ENCODE measurements at regions not wholly inside any gene's neighbourhood (a gene's known extent, or its start where the extent isn't known, plus 50 kb on each side); places are given as distances from the start of the nearest gene placed in this dataset.

DNA sequence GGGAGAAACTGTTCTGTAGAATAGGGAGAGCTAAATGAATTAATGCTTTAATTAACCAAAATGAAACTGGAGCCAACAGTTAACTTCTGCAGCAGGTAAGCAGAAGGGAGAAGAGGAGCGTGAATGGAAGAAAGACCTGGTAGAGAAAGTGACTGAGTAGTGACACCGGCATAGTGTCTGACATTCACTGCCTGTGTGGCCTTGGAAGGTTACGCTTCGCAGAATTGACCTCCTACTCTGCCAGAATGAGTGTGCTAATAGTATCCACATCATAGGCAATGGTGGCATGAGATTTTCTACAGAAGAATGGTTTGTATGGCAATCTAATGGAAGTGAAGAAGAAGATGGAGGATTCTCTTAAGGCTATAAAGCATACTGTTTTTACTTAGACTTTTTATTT lies 614.4 kb downstream of the CPS1 start:
- no peak for FAIRE-seq
- no peaks in the 10 kb centered on the region for H4K20me1 ChIP-seq (ENCODE audit: control insufficient read depth, extremely low read depth, insufficient read depth, low read length)
- H3K9ac ChIP-seq (ENCODE audit: control insufficient read depth, extremely low read depth, insufficient read depth, low read length) = no peak overlapping the region
- no peak overlapping the region for H3K27ac ChIP-seq (ENCODE audit: control insufficient read depth, insufficient read depth, low read length)
- no peak overlapping the region for H2AFZ ChIP-seq (ENCODE audit: control insufficient read depth, low read length)
- H3K4me2 ChIP-seq (ENCODE audit: control insufficient read depth, extremely low read depth, insufficient read depth, low read depth, low read length) = no peak overlapping the region
- H3K9me1 ChIP-seq (ENCODE audit: control insufficient read depth, extremely low read depth, insufficient read depth, low read length) = no peaks in the 10 kb centered on the region
- no peaks in the 10 kb centered on the region for H3K36me3 ChIP-seq (ENCODE audit: control insufficient read depth in 2 of 2, extremely low read depth in 1 of 2, insufficient read depth in 2 of 2, low read length in 2 of 2)
- dilution Hi-C loops (cut with MboI; ENCODE audit: extremely low pct_ligation_motif_present, low sequenced_read_pairs) = no loop called here
- no peaks in the 10 kb centered on the region for H3K4me1 ChIP-seq (ENCODE audit: control insufficient read depth, extremely low read depth, insufficient read depth, low read length)
- no peak for TF ChIP-seq CTCF (optimal IDR thresholded peaks at IDR 0.05 in 1 of 3, IDR thresholded peaks at IDR 0.05 in 1 of 3, conservative IDR thresholded peaks at IDR 0.05 in 1 of 3; ENCODE audit: extremely low read depth in 1 of 3, insufficient read depth in 2 of 3, low read length in 3 of 3)
- DNase-seq (ENCODE audit: low read depth, low spot score) = no peak
- no peaks in the 10 kb centered on the region for H3K27me3 ChIP-seq (ENCODE audit: control insufficient read depth, extremely low read depth, insufficient read depth, low read length)
- no peak overlapping the region for H3K4me3 ChIP-seq (ENCODE audit: control insufficient read depth in 2 of 3, extremely low read depth in 1 of 3, insufficient read depth in 2 of 3, low read depth in 1 of 3, low read length in 3 of 3)
- H3K9me3 ChIP-seq (ENCODE audit: control insufficient read depth, low read depth, low read length) = no peaks in the 10 kb centered on the region
- no peaks in the 10 kb centered on the region for H3K79me2 ChIP-seq (ENCODE audit: control insufficient read depth, insufficient read depth, low read length)

DNA sequence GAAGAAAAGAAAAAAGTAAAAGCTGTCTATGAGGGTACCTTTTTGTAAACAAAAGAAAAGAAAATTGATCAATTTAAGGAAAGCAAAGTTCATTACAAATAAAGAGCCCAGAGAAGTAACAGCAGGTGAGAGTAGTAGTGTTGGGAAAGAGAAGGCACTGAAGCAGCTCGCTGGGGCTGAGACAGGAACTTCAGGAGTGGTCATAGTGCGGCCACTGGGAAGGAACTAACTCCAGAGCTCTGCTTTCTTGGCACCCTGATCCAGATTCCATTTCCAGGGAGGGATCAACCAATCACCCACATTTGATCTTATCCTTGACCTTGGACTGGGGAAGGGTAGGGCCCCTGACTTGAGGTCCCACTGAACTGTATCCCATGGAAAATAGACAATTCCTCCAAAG lies 617.6 kb downstream of the CPS1 start:
- Histone ChIP-seq H3K27ac (ENCODE audit: control insufficient read depth, insufficient read depth, low read length) (no peak overlapping the region), H4K20me1 (ENCODE audit: control insufficient read depth, extremely low read depth, insufficient read depth, low read length) (no peaks in the 10 kb centered on the region), H3K36me3 (ENCODE audit: control insufficient read depth in 2 of 2, extremely low read depth in 1 of 2, insufficient read depth in 2 of 2, low read length in 2 of 2) (no peaks in the 10 kb centered on the region), H3K4me2 (ENCODE audit: control insufficient read depth, extremely low read depth, insufficient read depth, low read depth, low read length) (no peak overlapping the region), H2AFZ (ENCODE audit: control insufficient read depth, low read length) (no peak overlapping the region), H3K79me2 (ENCODE audit: control insufficient read depth, insufficient read depth, low read length) (no peaks in the 10 kb centered on the region), H3K9me1 (ENCODE audit: control insufficient read depth, extremely low read depth, insufficient read depth, low read length) (no peaks in the 10 kb centered on the region), H3K4me3 (ENCODE audit: control insufficient read depth in 2 of 3, extremely low read depth in 1 of 3, insufficient read depth in 2 of 3, low read depth in 1 of 3, low read length in 3 of 3) (no peak overlapping the region), H3K27me3 (ENCODE audit: control insufficient read depth, extremely low read depth, insufficient read depth, low read length) (no peaks in the 10 kb centered on the region), H3K4me1 (ENCODE audit: control insufficient read depth, extremely low read depth, insufficient read depth, low read length) (no peaks in the 10 kb centered on the region), H3K9ac (ENCODE audit: control insufficient read depth, extremely low read depth, insufficient read depth, low read length) (no peak overlapping the region), H3K9me3 (ENCODE audit: control insufficient read depth, low read depth, low read length) (no peaks in the 10 kb centered on the region)
- TF ChIP-seq CTCF (optimal IDR thresholded peaks at IDR 0.05 in 1 of 3, IDR thresholded peaks at IDR 0.05 in 1 of 3, conservative IDR thresholded peaks at IDR 0.05 in 1 of 3; ENCODE audit: extremely low read depth in 1 of 3, insufficient read depth in 2 of 3, low read length in 3 of 3) (no peak), EZH2 (IDR thresholded peaks at IDR 0.05; ENCODE audit: low read length) (no peak)
- FAIRE-seq (no peak), DNase-seq (ENCODE audit: low read depth, low spot score) (no peak)
- dilution Hi-C loops (cut with MboI; ENCODE audit: extremely low pct_ligation_motif_present, low sequenced_read_pairs) = no loop called here

Measured in keratinocyte (primary cell).